Limb (tissue), 2 donors: ENCODE measurements at regions not wholly inside any gene's neighbourhood (a gene's known extent, or its start where the extent isn't known, plus 50 kb on each side); places are given as distances from the start of the nearest gene placed in this dataset.
"Not testable (repeated sequence)": the region's sequence is repeated elsewhere in the genome, so short reads cannot be mapped to it uniquely, and the experiment has no call there.

Experiments
- DNase-seq, 2 donors: peaks; one replicate each; pipeline ENCODE4 v3.0.0-alpha.2; 2016; ENCODE audit errors: extremely low spot score in 2 of 2

GRCh38 chr16:62288990-62289629, 252.9 kb upstream of the CDH8 start:
- DNase-seq: no peak

GRCh38 chr16:62280506-62280905, 244.3 kb upstream of the CDH8 start:
- no peak for DNase-seq

- no peak for DNase-seq
These were observed 241.7 kb upstream of the CDH8 start for GRCh38 chr16:62277942-62278341.

GRCh38 chr16:62276637-62277036, 240.4 kb upstream of the CDH8 start:
- DNase-seq: no peak

GRCh38 chr16:62272035-62272434, 235.8 kb upstream of the CDH8 start:
- no peak for DNase-seq

- no peak for DNase-seq
These were observed 225.5 kb upstream of the CDH8 start for GRCh38 chr16:62261760-62262159.

DNA sequence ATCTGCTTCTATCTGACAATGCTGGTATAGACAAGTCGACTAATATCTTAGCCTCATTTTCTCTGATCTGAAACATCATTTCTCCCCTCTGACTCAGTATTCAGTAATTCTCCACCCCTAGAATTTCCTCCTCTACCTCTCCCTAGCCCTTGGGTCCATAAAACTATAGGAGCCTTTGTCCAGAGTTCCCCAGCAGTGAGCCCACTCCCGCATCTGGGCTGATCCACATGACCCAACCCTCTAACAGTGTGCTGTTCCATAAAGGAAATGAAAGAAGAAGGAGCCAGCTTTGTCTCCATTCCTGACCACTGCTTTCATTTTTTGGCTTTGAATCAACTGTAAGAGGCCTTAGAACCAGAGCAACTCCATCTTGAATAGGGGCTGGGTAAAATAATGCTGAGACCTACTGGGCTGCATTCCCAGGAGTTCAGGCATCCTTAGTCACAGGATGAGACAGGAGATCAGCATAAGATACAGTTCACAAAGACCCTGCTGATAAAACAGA, 222.7 kb upstream of the CDH8 start:
- not testable (repeated sequence) for DNase-seq

- DNase-seq: no peak
These were observed 220.2 kb upstream of the CDH8 start for GRCh38 chr16:62256406-62256805.

- no peak for DNase-seq
These were observed 218.6 kb upstream of the CDH8 start for GRCh38 chr16:62254847-62255246.

DNA sequence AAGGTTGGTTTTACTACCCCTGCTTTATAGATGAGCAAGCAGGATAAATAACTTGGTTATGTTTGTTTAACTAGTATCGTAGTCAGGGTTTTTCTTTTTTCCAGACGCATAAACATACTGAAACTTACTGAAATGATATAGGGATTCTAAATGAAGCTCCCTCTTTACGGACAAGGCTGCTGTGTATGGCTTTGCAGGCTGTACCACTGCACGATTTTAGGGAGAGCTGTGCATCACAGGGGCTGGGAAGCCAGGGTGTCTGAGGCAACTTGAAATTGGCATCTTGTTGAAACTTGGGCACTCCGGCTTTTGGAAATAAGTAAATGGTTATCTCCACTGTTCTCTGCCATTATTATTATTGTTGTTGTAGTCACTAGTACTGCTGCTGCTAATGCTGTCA, 218.1 kb upstream of the CDH8 start:
- no peak for DNase-seq

GRCh38 chr16:62253966-62254365, 217.7 kb upstream of the CDH8 start:
- no peak for DNase-seq

- DNase-seq: no peak
These were observed 212.8 kb upstream of the CDH8 start for GRCh38 chr16:62249069-62249468.

GRCh38 chr16:62240722-62241121, 204.5 kb upstream of the CDH8 start:
- DNase-seq: no peak

DNA sequence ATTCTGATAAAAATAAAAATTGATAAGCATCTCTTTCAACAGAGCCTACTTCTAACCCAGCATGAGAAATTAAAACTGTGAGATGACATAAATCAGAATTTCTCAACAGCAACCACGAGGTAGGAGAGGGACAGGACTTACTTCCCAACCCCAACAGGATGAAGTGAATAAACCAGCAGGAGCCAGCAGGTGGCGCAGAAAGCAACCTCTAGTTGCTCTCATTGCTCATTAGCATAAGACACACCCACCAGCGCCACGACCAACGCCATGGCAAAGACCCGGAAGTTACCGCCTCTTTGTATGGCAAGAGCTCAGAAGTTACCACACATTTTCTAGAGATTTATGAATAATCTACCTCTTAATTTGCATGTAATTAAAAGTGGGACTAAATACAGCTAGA, 189.4 kb upstream of the CDH8 start:
- peak; percentile 19 to 37 for DNase-seq

GRCh38 chr16:62224646-62225209, 188.5 kb upstream of the CDH8 start:
- no peak for DNase-seq

DNA sequence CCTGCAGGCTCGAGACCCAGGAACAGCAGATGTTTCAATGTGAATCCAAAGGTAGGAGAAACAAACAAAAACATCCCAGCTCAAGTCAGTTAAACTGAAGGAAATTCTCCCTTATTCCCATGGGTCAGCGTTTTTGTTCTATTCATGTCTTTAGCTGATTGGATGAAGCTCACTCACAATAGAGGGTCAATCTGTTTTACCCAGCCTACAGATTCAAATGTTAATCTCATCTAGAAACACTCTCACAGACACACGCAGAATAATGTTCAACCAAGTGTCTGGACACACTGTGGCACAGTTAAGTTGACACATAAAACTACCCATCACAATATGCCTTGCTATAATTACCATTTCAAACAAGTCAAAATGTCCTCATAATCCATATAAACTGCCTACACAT, 180.6 kb upstream of the CDH8 start:
- DNase-seq: no peak

DNA sequence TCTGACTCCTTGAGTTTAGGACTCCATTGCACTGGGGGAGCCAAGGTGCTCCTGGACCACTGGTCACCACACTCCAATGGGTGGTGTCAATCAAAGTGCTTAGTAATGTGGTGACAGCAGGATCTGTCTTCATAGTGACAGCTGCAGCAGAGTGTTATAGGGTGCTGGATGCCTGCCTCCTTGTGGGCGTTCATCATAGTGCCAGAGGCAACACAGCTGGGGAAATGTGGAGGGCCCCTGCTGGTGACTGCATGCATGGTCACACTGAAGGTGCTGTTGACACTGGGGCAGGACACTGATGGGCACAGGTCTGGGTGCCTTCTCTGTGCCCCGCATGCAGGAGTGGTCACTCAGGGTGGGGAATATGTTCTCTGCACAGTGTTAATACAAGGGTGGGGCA, 177.5 kb upstream of the CDH8 start:
- DNase-seq: no peak

DNA sequence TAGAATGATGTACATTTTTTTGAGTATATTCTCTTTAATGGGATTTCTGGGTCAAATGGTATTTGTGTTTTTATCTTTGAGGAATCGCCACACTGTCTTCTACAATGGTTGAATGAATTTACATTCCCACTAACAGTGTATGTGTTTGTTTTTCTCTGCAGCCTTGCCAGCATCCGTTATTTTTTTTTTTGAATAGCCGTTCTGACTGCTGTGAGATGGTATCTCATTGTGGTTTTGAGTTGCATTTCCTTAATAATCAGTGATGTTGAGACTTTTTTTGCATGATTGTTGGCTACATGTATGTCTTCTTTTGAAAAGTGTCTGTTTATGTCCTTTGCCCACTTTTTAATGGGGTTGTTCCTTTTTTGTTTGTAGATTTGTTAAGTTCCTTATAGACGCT, 172.7 kb upstream of the CDH8 start:
- DNase-seq: no peak

- no peak for DNase-seq
These were observed 169.2 kb upstream of the CDH8 start for GRCh38 chr16:62205459-62205858.

- no peak for DNase-seq
These were observed 165.7 kb upstream of the CDH8 start for GRCh38 chr16:62201911-62202310.

DNA sequence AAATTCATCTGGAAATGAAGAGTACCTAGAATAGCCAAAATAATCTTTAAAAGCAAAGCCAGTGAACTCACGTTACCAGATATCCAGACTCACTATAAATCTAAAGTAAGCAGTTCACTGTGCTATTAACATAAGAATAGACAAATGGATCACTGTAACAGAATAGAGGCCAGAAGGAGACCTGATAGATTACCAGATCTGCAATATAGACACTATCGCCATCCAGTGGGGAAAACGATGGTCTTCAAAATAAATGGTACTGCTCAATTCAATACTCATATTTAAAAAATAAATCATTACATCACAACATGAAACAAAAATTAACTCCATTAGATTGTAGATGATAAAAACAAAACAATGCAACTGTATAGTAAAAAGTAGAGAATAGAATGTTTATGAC, 158.6 kb upstream of the CDH8 start:
- no peak for DNase-seq

DNA sequence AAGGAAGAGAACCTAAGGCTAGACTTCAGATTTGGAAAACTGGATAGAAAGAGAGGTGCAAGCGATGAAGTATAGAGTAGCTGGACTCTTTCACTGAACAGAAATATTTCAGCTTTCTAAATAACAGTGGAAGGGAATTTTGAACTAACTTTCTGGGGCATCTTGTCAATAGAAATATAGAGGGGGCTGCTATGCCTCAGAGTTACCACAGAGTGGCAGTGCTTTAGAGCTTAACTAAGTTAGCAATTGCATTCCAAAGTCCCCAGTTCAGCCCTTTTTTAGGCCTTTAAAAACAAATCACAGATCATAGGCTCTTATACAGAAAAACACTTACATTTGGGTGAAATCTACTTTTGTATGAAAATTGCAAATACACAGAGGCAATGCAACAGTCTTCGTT, 154.2 kb upstream of the CDH8 start:
- peak in 1 of 2 donors; percentile 43 for DNase-seq

DNA sequence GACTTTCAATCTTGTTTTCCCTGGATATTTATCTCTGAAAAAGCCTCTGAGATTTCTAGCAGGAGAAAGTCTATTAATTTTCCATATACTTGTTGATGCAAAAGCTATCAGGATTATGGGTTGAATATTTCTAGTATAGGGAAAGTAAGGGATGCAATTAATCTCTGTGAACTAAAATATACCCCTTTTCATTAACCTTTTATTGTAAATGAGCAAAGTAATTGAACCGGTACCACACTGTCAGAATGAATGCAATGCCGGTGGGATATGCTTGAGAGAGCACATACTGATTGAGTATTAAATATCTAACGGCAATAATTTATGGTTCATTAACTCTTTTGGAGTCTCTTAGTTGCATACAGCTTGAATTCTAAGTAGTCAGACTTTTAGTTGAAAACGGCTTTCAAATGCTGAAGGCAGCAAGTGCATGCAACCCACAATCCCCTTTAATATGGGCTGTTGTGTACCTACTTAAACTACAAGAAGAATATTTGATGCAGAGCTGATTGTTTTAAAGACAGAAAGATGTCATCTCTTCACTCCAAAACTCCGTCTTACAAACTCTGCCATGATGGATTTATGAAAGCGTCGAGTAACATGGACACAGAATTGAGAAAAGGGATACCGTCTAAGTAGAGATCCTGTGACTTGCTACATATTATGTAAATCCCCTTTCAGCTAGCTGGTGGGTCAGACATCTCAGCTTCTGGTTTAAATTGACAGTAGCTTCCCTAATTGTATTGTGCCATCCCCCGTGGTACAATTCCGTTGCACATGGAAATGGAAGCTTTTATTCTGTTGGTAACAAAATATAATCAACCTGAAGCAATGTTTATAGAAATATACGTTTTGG, 141.3 kb upstream of the CDH8 start:
- no peak for DNase-seq
